ENCODE measurements at regions not wholly inside any gene's neighbourhood (a gene's known extent, or its start where the extent isn't known, plus 50 kb on each side); places are given as distances from the start of the nearest gene placed in this dataset.

- Histone ChIP-seq H3K27me3 (ENCODE audit: control insufficient read depth, insufficient read depth, low read length) (no peaks in the 10 kb centered on the region), H3K36me3 (ENCODE audit: control insufficient read depth, insufficient read depth, low read length) (no peaks in the 10 kb centered on the region), H3K4me3 (ENCODE audit: low read depth, low read length) (no peak overlapping the region)
- ChIA-PET POLR2A (no interaction called here), CTCF (no interaction called here)
- DNase-seq (ENCODE audit: low read depth) = no peak
- no peak for TF ChIP-seq CTCF (IDR thresholded peaks at IDR 0.05; ENCODE audit: insufficient read depth, low read depth, low read length)
Observed at GRCh38 chr12:90619943-90620342, 335.0 kb downstream of the CCER1 start.

GRCh38 chr12:90618586-90618985 is 336.4 kb downstream of the CCER1 start:
- POLR2A ChIA-PET = no interaction called here
- no peak for TF ChIP-seq CTCF (IDR thresholded peaks at IDR 0.05; ENCODE audit: insufficient read depth, low read depth, low read length)
- Histone ChIP-seq H3K4me3 (ENCODE audit: low read depth, low read length) (no peak overlapping the region), H3K36me3 (ENCODE audit: control insufficient read depth, insufficient read depth, low read length) (no peaks in the 10 kb centered on the region), H3K27me3 (ENCODE audit: control insufficient read depth, insufficient read depth, low read length) (no peaks in the 10 kb centered on the region)
- no peak for DNase-seq (ENCODE audit: low read depth)
- CTCF ChIA-PET = no interaction called here

- DNase-seq (ENCODE audit: low read depth) = no peak
- Histone ChIP-seq H3K4me3 (ENCODE audit: low read depth, low read length) (no peak overlapping the region), H3K36me3 (ENCODE audit: control insufficient read depth, insufficient read depth, low read length) (no peaks in the 10 kb centered on the region), H3K27me3 (ENCODE audit: control insufficient read depth, insufficient read depth, low read length) (no peaks in the 10 kb centered on the region)
- TF ChIP-seq CTCF (IDR thresholded peaks at IDR 0.05; ENCODE audit: insufficient read depth, low read depth, low read length) = no peak
- CTCF ChIA-PET = no interaction called here
- POLR2A ChIA-PET = no interaction called here
Observed at GRCh38 chr12:90611891-90612290, 343.1 kb downstream of the CCER1 start.

GRCh38 chr12:90611048-90611447 is 343.9 kb downstream of the CCER1 start:
- ChIA-PET POLR2A (no interaction called here), CTCF (no interaction called here)
- no peak overlapping the region for H3K4me3 ChIP-seq (ENCODE audit: low read depth, low read length)
- DNase-seq (ENCODE audit: low read depth) = no peak
- H3K36me3 ChIP-seq (ENCODE audit: control insufficient read depth, insufficient read depth, low read length) = no peaks in the 10 kb centered on the region
- H3K27me3 ChIP-seq (ENCODE audit: control insufficient read depth, insufficient read depth, low read length) = no peaks in the 10 kb centered on the region
- no peak for TF ChIP-seq CTCF (IDR thresholded peaks at IDR 0.05; ENCODE audit: insufficient read depth, low read depth, low read length)

- no peaks in the 10 kb centered on the region for H3K36me3 ChIP-seq (ENCODE audit: control insufficient read depth, insufficient read depth, low read length)
- CTCF ChIA-PET = no interaction called here
- no peak for TF ChIP-seq CTCF (IDR thresholded peaks at IDR 0.05; ENCODE audit: insufficient read depth, low read depth, low read length)
- H3K4me3 ChIP-seq (ENCODE audit: low read depth, low read length) = no peak overlapping the region
- DNase-seq (ENCODE audit: low read depth) = no peak
- POLR2A ChIA-PET = no interaction called here
- no peaks in the 10 kb centered on the region for H3K27me3 ChIP-seq (ENCODE audit: control insufficient read depth, insufficient read depth, low read length)
Observed at GRCh38 chr12:90593596-90594295, 361.2 kb downstream of the CCER1 start.

Measured in BJ (cell line).